ENCODE measurements at regions not wholly inside any gene's neighbourhood (a gene's known extent, or its start where the extent isn't known, plus 50 kb on each side); places are given as distances from the start of the nearest gene placed in this dataset.
A peak's percentile ranks its signal among the peaks of the same experiment; 100 is the strongest.

- DNase-seq: no peak
Observed at GRCh38 chr4:20462426-20463175, 210.9 kb downstream of the SLIT2 start.

- DNase-seq: no peak
Observed at GRCh38 chr4:20463176-20463430, 211.4 kb downstream of the SLIT2 start.

GRCh38 chr4:20464381-20464780, 212.7 kb downstream of the SLIT2 start:
- no peak for DNase-seq

DNA sequence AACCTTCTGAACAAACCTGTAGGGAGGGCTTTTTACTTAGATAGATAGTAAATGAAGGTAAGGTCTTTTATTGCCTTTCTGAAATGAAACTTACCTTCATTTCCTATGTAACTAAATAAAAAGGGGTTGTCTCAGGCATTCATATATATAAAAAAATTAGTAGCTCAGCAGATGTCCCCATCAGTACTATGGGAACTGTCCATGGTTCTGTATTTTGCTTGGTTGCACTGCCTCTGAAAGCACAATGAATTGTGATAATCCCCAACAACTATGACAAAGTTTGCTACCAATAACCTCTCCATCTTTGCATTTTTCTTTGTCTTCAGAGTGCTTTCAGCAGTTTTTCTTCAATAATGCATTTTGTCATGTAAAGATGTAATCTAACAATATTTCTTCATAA, 222.4 kb downstream of the SLIT2 start:
- no peak for DNase-seq

GRCh38 chr4:20478412-20478811, 221.8 kb upstream of the PACRGL start:
- DNase-seq: no peak

- DNase-seq: no peak
Observed at GRCh38 chr4:20480165-20480947, 219.9 kb upstream of the PACRGL start.

GRCh38 chr4:20483416-20483815, 216.8 kb upstream of the PACRGL start:
- no peak for DNase-seq

- no peak for DNase-seq
Observed at GRCh38 chr4:20486433-20486832, 213.8 kb upstream of the PACRGL start.

DNA sequence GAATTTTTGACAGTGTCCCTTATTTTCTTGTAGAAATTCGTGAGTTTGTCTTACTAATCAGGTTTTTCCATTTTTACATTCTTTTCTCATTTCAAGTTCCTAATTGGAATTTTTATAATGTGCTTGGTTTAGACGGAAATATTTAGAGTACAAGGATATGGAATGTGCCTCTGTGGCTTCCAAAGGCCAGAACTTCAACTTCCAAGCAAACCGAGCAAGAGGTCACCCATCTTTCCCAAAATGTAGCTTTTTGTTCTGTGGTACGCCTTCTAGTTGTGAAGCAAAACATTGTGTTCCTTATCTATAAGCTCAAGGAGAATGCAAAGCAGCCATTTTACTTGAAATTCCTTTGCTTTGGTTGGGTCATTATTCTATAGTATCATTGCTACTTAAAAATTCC, 212.8 kb upstream of the PACRGL start:
- DNase-seq: no peak

DNA sequence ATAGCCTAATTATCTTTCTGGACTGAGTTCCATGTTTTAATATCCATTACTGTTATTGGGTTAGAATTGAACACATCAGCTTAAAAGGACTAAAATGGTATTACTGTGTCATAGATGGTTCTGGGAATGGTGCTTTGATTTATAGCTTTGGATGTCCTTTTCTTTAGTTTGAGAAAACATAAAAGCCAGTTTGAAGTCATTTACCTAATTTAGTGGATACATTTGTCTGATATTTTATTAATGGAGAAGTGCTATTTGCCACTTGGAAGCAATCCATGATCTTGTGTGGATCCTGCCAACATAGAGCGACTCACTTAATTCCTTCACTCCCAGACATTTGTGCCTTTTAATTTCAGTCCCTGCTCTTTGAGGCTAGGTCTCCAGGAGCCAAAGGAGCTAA, 212.4 kb upstream of the PACRGL start:
- DNase-seq: no peak

GRCh38 chr4:20490734-20491133, 209.5 kb upstream of the PACRGL start:
- DNase-seq: no peak

- DNase-seq: no peak
Observed at GRCh38 chr4:20493761-20494353, 206.4 kb upstream of the PACRGL start.

GRCh38 chr4:20496068-20496467, 204.2 kb upstream of the PACRGL start:
- peak; percentile 7 for DNase-seq

- DNase-seq: no peak
Observed at GRCh38 chr4:20504146-20504545, 196.1 kb upstream of the PACRGL start.

GRCh38 chr4:20505927-20506326, 194.3 kb upstream of the PACRGL start:
- no peak for DNase-seq

GRCh38 chr4:20506827-20507226, 193.4 kb upstream of the PACRGL start:
- DNase-seq: no peak

DNA sequence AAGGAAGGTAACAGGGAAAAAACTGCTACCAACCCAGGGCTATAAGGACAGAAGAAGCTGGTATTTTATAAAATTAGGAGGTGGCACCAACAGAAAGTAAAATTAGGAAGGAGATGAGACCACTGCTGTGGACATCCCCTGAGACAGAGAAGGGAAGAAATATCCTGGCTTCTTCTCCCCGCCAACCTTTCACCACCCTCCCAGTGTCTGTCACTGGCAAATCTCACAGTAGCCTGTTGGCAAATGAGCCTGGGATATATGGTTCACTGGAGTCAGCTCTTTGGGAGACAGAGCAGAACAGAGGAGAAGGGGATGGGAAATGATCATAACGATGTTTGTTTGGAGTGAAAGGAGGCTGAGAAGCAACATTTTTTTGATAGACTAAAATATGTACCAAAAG, 190.9 kb upstream of the PACRGL start:
- no peak for DNase-seq

DNA sequence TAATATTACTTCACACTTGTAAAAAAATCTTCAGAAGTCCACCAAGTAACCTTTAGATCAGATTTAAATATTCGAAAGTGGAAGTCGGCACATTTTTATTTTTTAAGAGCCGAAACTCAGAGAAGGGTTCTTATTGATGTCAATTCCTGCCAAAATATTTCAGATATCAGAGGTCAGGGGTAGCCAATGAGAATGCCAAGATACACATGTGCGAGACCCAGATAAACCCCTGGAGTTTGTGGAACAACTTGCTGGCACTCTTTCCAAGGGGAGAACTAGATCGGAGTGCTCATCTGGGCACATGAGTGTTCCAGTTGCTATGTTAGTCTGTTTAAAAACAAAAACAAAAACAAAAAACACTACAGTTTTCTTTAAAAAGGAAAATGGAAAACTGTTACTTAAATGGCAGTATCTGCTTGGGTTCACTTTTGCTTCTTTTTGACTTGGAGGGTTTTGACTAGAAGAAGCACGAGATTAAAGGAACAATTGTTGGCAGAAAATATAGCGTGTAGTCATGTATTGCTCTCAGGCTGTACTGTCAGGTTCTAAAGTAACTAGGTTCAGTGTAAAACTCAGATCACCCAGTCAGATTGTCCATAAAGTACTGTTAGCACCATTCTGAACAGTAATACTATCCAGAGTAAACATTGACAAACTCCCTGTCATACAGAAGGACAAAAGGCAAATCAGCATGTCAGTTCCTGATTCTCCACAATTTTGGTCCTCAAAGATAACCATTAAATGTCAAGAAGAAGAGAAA, 188.0 kb upstream of the PACRGL start:
- DNase-seq: no peak

- DNase-seq: no peak
Observed at GRCh38 chr4:20512985-20513384, 187.3 kb upstream of the PACRGL start.

GRCh38 chr4:20520901-20521300, 179.4 kb upstream of the PACRGL start:
- DNase-seq: no peak

GRCh38 chr4:20528508-20528907, 171.8 kb upstream of the PACRGL start:
- no peak for DNase-seq

DNA sequence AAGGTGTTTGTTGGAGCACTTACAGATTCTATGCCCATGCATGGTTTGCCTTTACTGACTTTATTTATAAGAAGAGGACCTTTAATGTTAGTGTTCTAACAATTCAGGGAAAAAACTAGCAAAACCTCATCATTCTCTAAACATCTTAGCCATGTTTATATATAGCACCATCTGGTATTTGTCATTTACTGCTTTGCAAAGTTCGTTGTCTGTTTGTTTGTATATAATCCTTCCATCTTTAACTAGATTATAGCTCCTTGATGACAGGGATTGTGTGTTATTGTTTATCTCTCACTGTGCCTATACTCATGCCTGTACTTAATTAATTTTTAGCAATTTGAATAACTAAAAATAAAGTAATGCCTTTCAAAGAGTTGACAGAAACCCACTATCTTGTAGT, 170.6 kb upstream of the PACRGL start:
- no peak for DNase-seq

- DNase-seq: no peak
Observed at GRCh38 chr4:20532116-20532790, 168.0 kb upstream of the PACRGL start.
